ENCODE measurements at regions not wholly inside any gene's neighbourhood (a gene's known extent, or its start where the extent isn't known, plus 50 kb on each side); places are given as distances from the start of the nearest gene placed in this dataset.

GRCh38 chr12:13591059-13591458 lies 390.3 kb downstream of the GRIN2B start:
- H2AFZ ChIP-seq (replicated peaks; ENCODE audit: low read length, poor library complexity) = no peak overlapping the region
- no peaks in the 10 kb centered on the region for H4K20me1 ChIP-seq (ENCODE audit: insufficient read depth, low read length)
- dilution Hi-C loops (cut with HindIII; ENCODE audit: low sequenced_read_pairs, unreplicated experiment) (no loop called here), intact Hi-C loops (cut with micrococcal nuclease) (no loop called here), in situ Hi-C loops (cut with MboI; ENCODE audit: low sequenced_read_pairs) (no loop called here)
- no peak for DNase-seq
- no peak overlapping the region for H3K9ac ChIP-seq (ENCODE audit: low read depth, low read length)
- no peak overlapping the region for H4K91ac ChIP-seq (ENCODE audit: insufficient read depth, low read depth, low read length)
- H3K56ac ChIP-seq (ENCODE audit: extremely low read depth, insufficient read depth, low read length) = no peak overlapping the region
- H3K9me1 ChIP-seq (ENCODE audit: insufficient read depth, low read length) = no peaks in the 10 kb centered on the region
- H2AK9ac ChIP-seq (replicated peaks; ENCODE audit: low read depth, low read length, poor library complexity) = no peak overlapping the region
- H2AK5ac ChIP-seq (ENCODE audit: low read depth, low read length) = no peak overlapping the region
- ATAC-seq (ENCODE audit: low read depth) = no peak
- no peak overlapping the region for H4K8ac ChIP-seq (ENCODE audit: low read depth in 2 of 2, low read length in 2 of 2)
- H2BK15ac ChIP-seq (ENCODE audit: low read depth, low read length) = no peak overlapping the region
- H3K79me1 ChIP-seq (ENCODE audit: low read depth in 1 of 2, low read length in 2 of 2) = no peaks in the 10 kb centered on the region
- no peak overlapping the region for H3K23ac ChIP-seq (ENCODE audit: low read depth, low read length)
- H3K36me3 ChIP-seq (ENCODE audit: control insufficient read depth, insufficient read depth, low read length) = no peaks in the 10 kb centered on the region
- H3K4me3 ChIP-seq (ENCODE audit: insufficient read depth, low read depth, low read length) = no peak overlapping the region
- H3K18ac ChIP-seq (ENCODE audit: low read depth, low read length) = no peak overlapping the region
- H3K4ac ChIP-seq (ENCODE audit: low read depth, low read length) = no peak overlapping the region
- WGBS, 2 experiments (ENCODE audit: extremely low coverage in 2 of 2, insufficient read length in 1 of 2) = no CpG with 5 or more reads among the region's 6 CpGs
- H3K4me2 ChIP-seq (ENCODE audit: low read depth, low read length) = no peak overlapping the region
- ChIA-PET CTCF (no interaction called here), POLR2A (ENCODE audit: unreplicated experiment) (no interaction called here)
- no TSS peak for BruUV-seq (replicated peaks)
- no peaks in the 10 kb centered on the region for H3K4me1 ChIP-seq (ENCODE audit: control insufficient read depth, insufficient read depth, low read length)
- H2BK120ac ChIP-seq (ENCODE audit: low read depth, low read length) = no peak overlapping the region
- no peak overlapping the region for H2BK20ac ChIP-seq (ENCODE audit: low read depth, low read length)
- H3K9me3 ChIP-seq (ENCODE audit: control insufficient read depth, insufficient read depth, low read length) = no peaks in the 10 kb centered on the region
- H3K14ac ChIP-seq (replicated peaks; ENCODE audit: low read depth, low read length) = no peak overlapping the region
- no peak overlapping the region for H4K5ac ChIP-seq (ENCODE audit: low read depth, low read length)
- no peaks in the 10 kb centered on the region for H3K27me3 ChIP-seq (ENCODE audit: control insufficient read depth, insufficient read depth, low read length)
- H3K27ac ChIP-seq (ENCODE audit: insufficient read depth, low read length) = no peak overlapping the region
- TF ChIP-seq RAD21 (IDR thresholded peaks at IDR 0.05; ENCODE audit: low read length) = no peak
- TF ChIP-seq FOS (IDR thresholded peaks at IDR 0.05; ENCODE audit: low read depth, low read length) = no peak
- H2BK5ac ChIP-seq (ENCODE audit: low read depth, low read length, poor library complexity, severe bottlenecking) = no peak overlapping the region

Measured in IMR-90 (cell line).